ENCODE measurements at regions not wholly inside any gene's neighbourhood (a gene's known extent, or its start where the extent isn't known, plus 50 kb on each side); places are given as distances from the start of the nearest gene placed in this dataset.

DNA sequence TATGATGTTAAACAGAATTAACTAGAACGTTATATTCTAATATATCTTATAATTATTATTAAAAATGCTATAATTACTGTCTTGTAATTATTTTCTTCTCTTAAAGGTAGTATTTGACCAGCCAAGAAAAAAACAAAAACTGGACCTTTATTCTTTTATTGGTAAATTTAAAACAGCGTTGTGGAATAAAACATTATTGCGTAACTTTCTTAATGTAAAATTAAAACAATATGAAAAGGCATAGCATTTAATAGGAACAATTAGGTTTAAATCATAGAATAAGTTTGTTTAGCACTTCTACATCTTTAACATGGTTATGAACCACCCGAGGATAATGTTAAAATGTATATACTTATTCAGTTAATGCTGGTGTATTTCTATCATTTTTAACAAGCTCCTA is 574.5 kb upstream of the CDH18 start:
- TF ChIP-seq, protein P1, sequence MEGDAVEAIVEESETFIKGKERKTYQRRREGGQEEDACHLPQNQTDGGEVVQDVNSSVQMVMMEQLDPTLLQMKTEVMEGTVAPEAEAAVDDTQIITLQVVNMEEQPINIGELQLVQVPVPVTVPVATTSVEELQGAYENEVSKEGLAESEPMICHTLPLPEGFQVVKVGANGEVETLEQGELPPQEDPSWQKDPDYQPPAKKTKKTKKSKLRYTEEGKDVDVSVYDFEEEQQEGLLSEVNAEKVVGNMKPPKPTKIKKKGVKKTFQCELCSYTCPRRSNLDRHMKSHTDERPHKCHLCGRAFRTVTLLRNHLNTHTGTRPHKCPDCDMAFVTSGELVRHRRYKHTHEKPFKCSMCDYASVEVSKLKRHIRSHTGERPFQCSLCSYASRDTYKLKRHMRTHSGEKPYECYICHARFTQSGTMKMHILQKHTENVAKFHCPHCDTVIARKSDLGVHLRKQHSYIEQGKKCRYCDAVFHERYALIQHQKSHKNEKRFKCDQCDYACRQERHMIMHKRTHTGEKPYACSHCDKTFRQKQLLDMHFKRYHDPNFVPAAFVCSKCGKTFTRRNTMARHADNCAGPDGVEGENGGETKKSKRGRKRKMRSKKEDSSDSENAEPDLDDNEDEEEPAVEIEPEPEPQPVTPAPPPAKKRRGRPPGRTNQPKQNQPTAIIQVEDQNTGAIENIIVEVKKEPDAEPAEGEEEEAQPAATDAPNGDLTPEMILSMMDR (conservative IDR thresholded peaks at IDR 0.05; ENCODE audit: low read depth, low read length), result no peak
- TF ChIP-seq EZH2 (IDR thresholded peaks at IDR 0.05; ENCODE audit: borderline replicate concordance, low read depth, low read length, poor library complexity, severe bottlenecking), result no peak
- POLR2A ChIA-PET (ENCODE audit: low non-redundant PET), result no interaction called here
- no TSS peak for BruUV-seq (replicated peaks)

DNA sequence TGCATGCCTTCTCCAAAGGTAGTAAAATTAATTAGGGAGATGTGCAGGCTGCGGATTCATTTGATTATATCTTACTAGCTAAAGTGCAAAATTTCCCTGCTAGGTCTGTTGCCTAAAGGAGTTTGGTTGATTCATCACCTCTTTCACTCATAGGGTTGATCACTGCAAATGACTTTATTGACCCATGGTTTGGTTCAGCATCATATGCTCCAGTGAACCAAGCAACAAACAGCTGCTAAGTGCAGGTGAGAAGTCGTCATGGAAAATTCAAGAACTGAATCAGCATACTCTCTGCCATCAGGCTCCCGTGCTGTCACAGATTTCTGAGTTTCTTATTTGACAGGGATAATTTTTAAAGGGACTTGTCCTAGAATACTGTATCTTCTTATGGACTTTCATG is 571.8 kb upstream of the CDH18 start:
- H3K4me3 ChIP-seq (ENCODE audit: low read depth, low read length, poor library complexity, severe bottlenecking), result no peak overlapping the region
- no peak for TF ChIP-seq EZH2 (IDR thresholded peaks at IDR 0.05; ENCODE audit: borderline replicate concordance, low read depth, low read length, poor library complexity, severe bottlenecking)
- TF ChIP-seq, protein P1 (conservative IDR thresholded peaks at IDR 0.05; ENCODE audit: low read depth, low read length), result no peak
- DNase-seq (ENCODE audit: low spot score), result no peak
- H3K36me3 ChIP-seq (ENCODE audit: insufficient read depth, low read length, poor library complexity, severe bottlenecking), result no peaks in the 10 kb centered on the region
- H3K27ac ChIP-seq (ENCODE audit: low read depth, low read length, poor library complexity, severe bottlenecking), result no peak overlapping the region
- no peaks in the 10 kb centered on the region for H3K4me1 ChIP-seq (ENCODE audit: insufficient read depth, low read length, poor library complexity, severe bottlenecking)
- ChIA-PET POLR2A (ENCODE audit: low non-redundant PET) (no interaction called here), CTCF (no interaction called here)
- no peaks in the 10 kb centered on the region for H3K27me3 ChIP-seq (replicated peaks; ENCODE audit: insufficient read depth, low read depth, low read length, poor library complexity)
- intact Hi-C loops (cut with micrococcal nuclease; ENCODE audit: unreplicated experiment), result no loop called here
- no peaks in the 10 kb centered on the region for H3K9me3 ChIP-seq (ENCODE audit: low read depth, low read length, poor library complexity, severe bottlenecking)
- no TSS peak for BruUV-seq (replicated peaks)

More for the DNA sequence above, 574.5 kb upstream of the CDH18 start:
- H3K27me3 ChIP-seq (replicated peaks; ENCODE audit: insufficient read depth, low read depth, low read length, poor library complexity), result no peaks in the 10 kb centered on the region
- no peak overlapping the region for H3K4me3 ChIP-seq (ENCODE audit: low read depth, low read length, poor library complexity, severe bottlenecking)
- DNase-seq (ENCODE audit: low spot score), result no peak
- H3K27ac ChIP-seq (ENCODE audit: low read depth, low read length, poor library complexity, severe bottlenecking), result no peak overlapping the region
- CTCF ChIA-PET, result no interaction called here
- no peaks in the 10 kb centered on the region for H3K9me3 ChIP-seq (ENCODE audit: low read depth, low read length, poor library complexity, severe bottlenecking)
- H3K4me1 ChIP-seq (ENCODE audit: insufficient read depth, low read length, poor library complexity, severe bottlenecking), result no peaks in the 10 kb centered on the region
- intact Hi-C loops (cut with micrococcal nuclease; ENCODE audit: unreplicated experiment), result no loop called here
- H3K36me3 ChIP-seq (ENCODE audit: insufficient read depth, low read length, poor library complexity, severe bottlenecking), result no peaks in the 10 kb centered on the region

GRCh38 chr5:20556115-20556763 is 568.2 kb upstream of the CDH18 start:
- H3K27me3 ChIP-seq (replicated peaks; ENCODE audit: insufficient read depth, low read depth, low read length, poor library complexity), result no peaks in the 10 kb centered on the region
- no peaks in the 10 kb centered on the region for H3K9me3 ChIP-seq (ENCODE audit: low read depth, low read length, poor library complexity, severe bottlenecking)
- no peaks in the 10 kb centered on the region for H3K4me1 ChIP-seq (ENCODE audit: insufficient read depth, low read length, poor library complexity, severe bottlenecking)
- H3K4me3 ChIP-seq (ENCODE audit: low read depth, low read length, poor library complexity, severe bottlenecking), result no peak overlapping the region
- ChIA-PET POLR2A (ENCODE audit: low non-redundant PET) (no interaction called here), CTCF (no interaction called here)
- TF ChIP-seq, protein P1 (conservative IDR thresholded peaks at IDR 0.05; ENCODE audit: low read depth, low read length), result no peak
- no peak for TF ChIP-seq EZH2 (IDR thresholded peaks at IDR 0.05; ENCODE audit: borderline replicate concordance, low read depth, low read length, poor library complexity, severe bottlenecking)
- no peak for DNase-seq (ENCODE audit: low spot score)
- H3K27ac ChIP-seq (ENCODE audit: low read depth, low read length, poor library complexity, severe bottlenecking), result no peak overlapping the region
- intact Hi-C loops (cut with micrococcal nuclease; ENCODE audit: unreplicated experiment), result no loop called here
- H3K36me3 ChIP-seq (ENCODE audit: insufficient read depth, low read length, poor library complexity, severe bottlenecking), result no peaks in the 10 kb centered on the region
- BruUV-seq (replicated peaks), result no TSS peak

Data from A673 (cell line).